Body of pancreas (tissue), 4 donors: ENCODE measurements at regions not wholly inside any gene's neighbourhood (a gene's known extent, or its start where the extent isn't known, plus 50 kb on each side); places are given as distances from the start of the nearest gene placed in this dataset.
A peak's percentile ranks its signal among the peaks of the same experiment; 100 is the strongest.
"Not testable (repeated sequence)": the region's sequence is repeated elsewhere in the genome, so short reads cannot be mapped to it uniquely, and the experiment has no call there.

Source experiments
- ATAC-seq: fragments of 150-250 bp; one replicate; pipeline ENCODE4 v1.9.1; 2016
- DNase-seq, 4 donors: peaks; one replicate each; pipeline ENCODE4 v3.0.0-alpha.2; 2019
- H3K27ac ChIP-seq, 4 donors: fragments of 200-600 bp; sonication (generic); 1 replicate in 3 of 4; 2 replicates in 1 of 4; pipeline versions ENCODE4 v1.5.1 to v1.6.1; 2016 to 2019; ENCODE audit warnings: mild to moderate bottlenecking in 1 of 4, mixed read lengths in 1 of 4, moderate library complexity in 1 of 4
- H3K27me3 ChIP-seq, 2 donors: fragments of 200-600 bp; sonication (generic); one replicate each; pipeline ENCODE4 v1.6.0; 2016; ENCODE audit warnings: mild to moderate bottlenecking in 1 of 2
- H3K36me3 ChIP-seq, 2 donors: fragments of 200-600 bp; sonication (generic); replicated peaks in 1 of 2; 2 replicates each; pipeline ENCODE4 v1.5.1; 2016; ENCODE audit warnings: low read depth in 2 of 2; ENCODE audit not compliant: insufficient read depth in 1 of 2
- H3K4me1 ChIP-seq: fragments of 200-600 bp; sonication (generic); one replicate; pipeline ENCODE4 v1.6.0; 2016
- H3K4me3 ChIP-seq, 2 donors: fragments of 200-600 bp; sonication (generic); 1 replicate in 1 of 2; 2 replicates in 1 of 2; pipeline ENCODE4 v1.5.1; 2016 to 2019
- H3K9me3 ChIP-seq, 3 donors: fragments of 200-600 bp; sonication (generic); 1 replicate in 2 of 3; 2 replicates in 1 of 3; pipeline ENCODE4 v1.5.1; 2016
- POLR2A ChIP-seq, 3 donors: fragments of 450-650 bp; IDR thresholded peaks; one replicate each; pipeline ENCODE4 v1.6.1; 2016; ENCODE audit warnings: antibody characterized with exemption in 3 of 3, mild to moderate bottlenecking in 2 of 3
- WGBS, 2 donors: methylation state at CpG; one replicate each; pipeline ENCODE4 v1.1.5; 2017; 5-methylcytosine and 5-hydroxymethylcytosine counted together
- intact Hi-C: fragments of 100-400 bp; cut with DNase I; formaldehyde crosslinking; loops from one replicate; pipeline ENCODE4 v1.15.1; 2023
- TF ChIP-seq, protein P1 (sequence below), 7 experiments: fragments of 450-650 bp in 4 of 7; fragments of 200-600 bp in 3 of 7; sonication (generic) in 3 of 7; IDR thresholded peaks; one replicate each; pipeline ENCODE4 v1.5.1; 2016 to 2019; ENCODE audit warnings: antibody characterized with exemption in 7 of 7

DNA sequence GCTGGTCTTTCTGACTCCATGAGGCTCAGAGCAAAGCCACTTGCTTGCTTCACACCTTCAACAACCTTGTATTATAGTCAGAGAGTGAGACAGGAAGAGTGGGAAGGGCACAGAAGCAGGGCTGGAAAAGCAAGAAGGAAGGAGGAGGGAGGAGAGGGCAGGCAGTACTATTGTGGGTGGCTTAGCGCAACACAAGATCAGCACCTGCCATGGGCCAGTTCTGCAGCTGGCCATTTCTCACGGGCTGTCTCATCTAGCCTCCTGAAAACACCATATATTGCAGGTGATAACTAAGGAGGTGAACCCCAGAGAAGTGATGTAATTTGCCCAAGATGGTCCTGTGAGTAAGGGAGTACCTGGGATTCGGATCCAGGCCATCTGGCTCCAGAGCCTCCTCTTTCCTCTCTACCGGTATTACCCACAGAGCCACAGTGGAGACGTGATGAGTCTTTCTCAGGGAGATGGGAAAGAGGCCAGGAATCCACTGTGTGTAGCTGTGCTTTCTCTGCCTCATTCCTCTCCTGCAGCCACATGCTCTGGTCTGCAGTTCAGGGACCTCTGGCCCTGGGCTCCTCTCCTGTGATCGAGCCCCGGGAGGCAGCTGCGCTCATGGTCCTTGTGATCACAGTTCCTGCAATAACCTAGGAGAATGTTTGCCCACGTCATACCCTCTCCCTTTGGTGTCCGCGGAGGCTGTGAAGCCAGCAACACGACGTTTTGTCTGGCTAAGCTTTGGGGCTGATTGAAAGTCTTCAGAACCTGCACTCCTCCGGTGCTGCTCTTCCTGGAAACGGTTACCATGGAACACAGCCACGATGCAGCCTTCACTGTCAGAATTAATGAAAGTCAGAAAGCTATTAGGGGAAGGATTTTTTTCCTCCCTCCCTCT lies 178.1 kb upstream of the CCL2 start:
- 27 to 35% methylated on average over 13 to 16 of the region's 16 CpGs for WGBS, 2 donors
- H3K4me3 ChIP-seq: no peak overlapping the region
- TF ChIP-seq, protein P1, sequence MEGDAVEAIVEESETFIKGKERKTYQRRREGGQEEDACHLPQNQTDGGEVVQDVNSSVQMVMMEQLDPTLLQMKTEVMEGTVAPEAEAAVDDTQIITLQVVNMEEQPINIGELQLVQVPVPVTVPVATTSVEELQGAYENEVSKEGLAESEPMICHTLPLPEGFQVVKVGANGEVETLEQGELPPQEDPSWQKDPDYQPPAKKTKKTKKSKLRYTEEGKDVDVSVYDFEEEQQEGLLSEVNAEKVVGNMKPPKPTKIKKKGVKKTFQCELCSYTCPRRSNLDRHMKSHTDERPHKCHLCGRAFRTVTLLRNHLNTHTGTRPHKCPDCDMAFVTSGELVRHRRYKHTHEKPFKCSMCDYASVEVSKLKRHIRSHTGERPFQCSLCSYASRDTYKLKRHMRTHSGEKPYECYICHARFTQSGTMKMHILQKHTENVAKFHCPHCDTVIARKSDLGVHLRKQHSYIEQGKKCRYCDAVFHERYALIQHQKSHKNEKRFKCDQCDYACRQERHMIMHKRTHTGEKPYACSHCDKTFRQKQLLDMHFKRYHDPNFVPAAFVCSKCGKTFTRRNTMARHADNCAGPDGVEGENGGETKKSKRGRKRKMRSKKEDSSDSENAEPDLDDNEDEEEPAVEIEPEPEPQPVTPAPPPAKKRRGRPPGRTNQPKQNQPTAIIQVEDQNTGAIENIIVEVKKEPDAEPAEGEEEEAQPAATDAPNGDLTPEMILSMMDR (IDR thresholded peaks at IDR 0.05): no peak
- TF ChIP-seq POLR2A (IDR thresholded peaks at IDR 0.05): no peak
- intact Hi-C loops: no loop called here
- peak overlapping the region in 2 of 4 donors; percentile 25 to 39 for H3K27ac ChIP-seq
- peak; percentile 70 to 88 (median 84) for DNase-seq
- no peaks in the 10 kb centered on the region for H3K9me3 ChIP-seq
- no peaks in the 10 kb centered on the region for H3K27me3 ChIP-seq
- H3K36me3 ChIP-seq: no peaks in the 10 kb centered on the region
- peaks cover 11% of the 10 kb centered on the region for H3K4me1 ChIP-seq
- ATAC-seq: peak; percentile 91

DNA sequence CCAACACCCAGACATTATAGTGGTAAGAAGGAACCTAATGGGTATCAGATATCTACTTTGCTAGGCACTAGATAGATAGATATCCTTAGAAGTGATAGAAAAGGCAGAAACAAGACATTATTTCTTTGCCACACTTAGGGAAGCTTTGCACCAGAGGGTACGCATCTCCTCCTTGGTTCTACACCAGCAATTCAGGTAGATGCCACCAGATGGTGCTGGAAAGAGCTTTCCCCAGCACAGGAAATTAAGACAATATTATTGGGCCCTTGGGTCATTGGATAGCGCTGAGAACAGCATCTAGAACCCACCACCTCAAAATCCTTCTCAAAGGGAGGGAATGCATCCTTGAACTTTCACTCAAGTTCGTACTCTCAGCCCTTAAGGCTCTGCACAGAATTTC lies 173.8 kb upstream of the CCL2 start:
- ATAC-seq (no peak), DNase-seq (peak in 1 of 4 donors; percentile 29)
- H3K9me3 ChIP-seq: no peaks in the 10 kb centered on the region
- H3K4me1 ChIP-seq: peaks cover 11% of the 10 kb centered on the region
- H3K4me3 ChIP-seq: no peak overlapping the region
- no peaks in the 10 kb centered on the region for H3K36me3 ChIP-seq
- no peak overlapping the region for H3K27ac ChIP-seq
- intact Hi-C loops: no loop called here
- WGBS, 2 donors: 49 to 50% methylated on average over 3 of the region's 3 CpGs
- TF ChIP-seq POLR2A (IDR thresholded peaks at IDR 0.05): no peak
- TF ChIP-seq, protein P1 (IDR thresholded peaks at IDR 0.05): peak in 5 of 7 experiments; percentile 10 to 28 (median 15)
- H3K27me3 ChIP-seq: no peaks in the 10 kb centered on the region

DNA sequence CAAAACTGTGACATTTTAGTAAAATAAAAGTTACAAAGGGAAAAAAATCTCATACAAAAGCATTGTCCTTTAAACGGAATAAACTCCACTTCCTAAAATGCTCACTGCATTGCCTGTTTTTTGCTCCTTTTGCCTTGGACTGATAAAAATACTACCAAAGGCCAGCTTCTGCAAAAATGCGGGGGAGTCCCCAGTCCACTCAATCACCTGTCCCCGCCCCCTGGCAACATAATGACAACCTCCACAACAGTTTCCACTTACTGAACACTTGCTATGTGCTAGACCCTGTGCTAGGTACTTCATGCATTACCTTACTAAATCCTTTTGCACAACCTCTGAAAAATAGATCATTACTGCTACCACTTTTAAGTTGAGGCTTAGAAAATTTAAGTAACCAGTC lies 172.7 kb upstream of the CCL2 start:
- no peak for ATAC-seq
- Histone ChIP-seq H3K9me3 (no peaks in the 10 kb centered on the region), H3K4me1 (no peaks in the 10 kb centered on the region), H3K27me3 (no peaks in the 10 kb centered on the region), H3K36me3 (no peaks in the 10 kb centered on the region), H3K27ac (no peak overlapping the region), H3K4me3 (no peak overlapping the region)
- WGBS, 2 donors: 60 to 64% methylated on average over 3 of the region's 3 CpGs
- no peak for DNase-seq
- intact Hi-C loops: no loop called here
- TF ChIP-seq, protein P1 (IDR thresholded peaks at IDR 0.05): no peak
- no peak for TF ChIP-seq POLR2A (IDR thresholded peaks at IDR 0.05)

DNA sequence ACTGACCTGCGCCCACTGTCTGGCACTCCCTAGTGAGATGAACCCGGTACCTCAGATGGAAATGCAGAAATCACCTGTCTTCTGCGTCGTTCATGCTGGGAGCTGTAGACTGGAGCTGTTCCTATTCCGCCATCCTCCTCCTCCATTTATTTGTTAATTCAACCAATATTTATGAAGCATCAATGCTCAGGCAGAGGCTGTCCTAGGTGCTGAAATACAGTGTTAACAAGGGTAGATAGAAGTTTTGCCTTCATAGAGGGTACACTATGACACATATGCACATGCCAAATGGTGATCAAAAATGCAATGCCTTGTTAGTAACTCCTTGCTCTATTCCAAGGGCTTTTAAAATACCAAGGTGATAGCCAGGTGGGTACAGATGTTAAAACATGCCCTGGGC lies 166.0 kb upstream of the CCL2 start:
- DNase-seq, intact Hi-C loops, H3K27ac ChIP-seq, H3K9me3 ChIP-seq, H3K27me3 ChIP-seq, H3K36me3 ChIP-seq, ATAC-seq, H3K4me3 ChIP-seq, H3K4me1 ChIP-seq: not testable (repeated sequence)
- WGBS, 2 donors: 81 to 94% methylated on average over 5 of the region's 5 CpGs

DNA sequence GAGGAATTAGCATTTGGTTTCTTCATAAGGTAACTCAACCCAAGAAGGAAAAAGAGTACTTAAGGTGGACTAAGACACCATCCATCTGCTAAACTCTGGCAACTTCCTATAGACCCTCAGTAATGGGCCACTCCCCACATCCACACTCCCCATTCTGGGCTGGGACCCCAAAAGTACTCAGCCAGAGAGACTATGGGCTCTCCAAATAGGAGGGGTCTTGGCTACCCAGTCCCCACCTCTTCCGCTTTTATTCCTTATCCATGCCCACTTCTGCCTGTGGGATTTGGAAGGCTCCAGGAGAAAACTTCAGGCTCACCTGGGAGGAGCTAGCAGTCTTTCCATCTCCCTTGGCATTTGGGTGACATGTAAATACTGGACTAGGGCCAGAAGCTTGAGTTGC lies 164.5 kb upstream of the CCL2 start:
- Histone ChIP-seq H3K27me3 (no peaks in the 10 kb centered on the region), H3K9me3 (no peaks in the 10 kb centered on the region), H3K4me1 (no peaks in the 10 kb centered on the region), H3K4me3 (no peak overlapping the region), H3K36me3 (no peaks in the 10 kb centered on the region), H3K27ac (no peak overlapping the region)
- ATAC-seq: no peak
- TF ChIP-seq, protein P1 (IDR thresholded peaks at IDR 0.05): no peak
- TF ChIP-seq POLR2A (IDR thresholded peaks at IDR 0.05): no peak
- no peak for DNase-seq
- WGBS, 2 donors: 100% methylated on average over 1 of the region's 1 CpG
- intact Hi-C loops: no loop called here
